Heart left ventricle (tissue), 16 donors: ENCODE measurements at regions not wholly inside any gene's neighbourhood (a gene's known extent, or its start where the extent isn't known, plus 50 kb on each side); places are given as distances from the start of the nearest gene placed in this dataset.

Source experiments
- ATAC-seq, 4 donors: fragments of 200-7000 bp; cut with Tn5 transposase; one replicate each; pipeline ENCODE4 v1.9.1; 2020 to 2022; ENCODE audit warnings: moderate library complexity in 4 of 4, mild to moderate bottlenecking in 3 of 4, moderate number of reproducible peaks in 1 of 4
- DNase-seq, 5 donors: peaks; one replicate each; pipeline ENCODE4 v3.0.0-alpha.2; 2020
- H3K27ac ChIP-seq, 12 donors: fragments of 200-600 bp; sonication (generic) in 4 of 12; one replicate each; pipeline versions ENCODE4 v1.5.0 to v1.8.0; 2016 to 2022; ENCODE audit warnings: mild to moderate bottlenecking in 2 of 12
- H3K27me3 ChIP-seq, 9 donors: fragments of 200-600 bp; sonication (generic) in 2 of 9; one replicate each; pipeline versions ENCODE4 v1.5.1 to v1.8.0; 2016 to 2022; ENCODE audit warnings: mild to moderate bottlenecking in 3 of 9
- H3K36me3 ChIP-seq, 9 donors: fragments of 200-600 bp; sonication (generic) in 2 of 9; one replicate each; pipeline versions ENCODE4 v1.5.0 to v1.8.0; 2018 to 2022; ENCODE audit warnings: mild to moderate bottlenecking in 2 of 9
- H3K4me1 ChIP-seq, 12 donors: fragments of 200-600 bp; sonication (generic) in 4 of 12; one replicate each; pipeline versions ENCODE4 v1.5.0 to v1.8.0; 2016 to 2022; ENCODE audit warnings: mild to moderate bottlenecking in 3 of 12
- H3K4me3 ChIP-seq, 12 donors: fragments of 200-600 bp; sonication (generic) in 4 of 12; one replicate each; pipeline versions ENCODE4 v1.5.0 to v1.8.0; 2017 to 2022; ENCODE audit warnings: mild to moderate bottlenecking in 9 of 12, moderate library complexity in 4 of 12
- H3K9me3 ChIP-seq, 12 donors: fragments of 200-600 bp; sonication (generic) in 4 of 12; one replicate each; pipeline versions ENCODE4 v1.5.0 to v1.8.0; 2016 to 2022; ENCODE audit warnings: mild to moderate bottlenecking in 1 of 12
- CTCF ChIP-seq, 12 donors: fragments of 200-600 bp; sonication (generic) in 4 of 12; IDR thresholded peaks; one replicate each; pipeline versions ENCODE4 v1.5.0 to v1.8.0; 2018 to 2022; ENCODE audit warnings: antibody characterized with exemption in 12 of 12, mild to moderate bottlenecking in 5 of 12
- POLR2A ChIP-seq, 2 donors: fragments of 450-650 bp; IDR thresholded peaks; one replicate each; pipeline ENCODE4 v1.6.1; 2017; ENCODE audit warnings: antibody characterized with exemption in 2 of 2, mild to moderate bottlenecking in 2 of 2, moderate library complexity in 2 of 2
- WGBS, 4 donors: extraction: QIAGEN DNeasy Blood & Tissue Kit in 2 of 4; methylation state at CpG; one replicate each; pipeline versions ENCODE4 v1.1.5 to v1.1.7; 2013 to 2018; 5-methylcytosine and 5-hydroxymethylcytosine counted together
- intact Hi-C, 10 donors: fragments of 100-400 bp; cut with DNase I; formaldehyde crosslinking; loops; one replicate each; pipeline versions ENCODE4 v1.11.1 to v1.14.2; 2022
- donor health status: ischemic (EF 13 %, LVEDD 7.1; RV severe dilation, severe dysfunction).
- donor health status: healthy with polysubstance abuse.
- donor health status: DM: no; HTN: yes; CAD: no.
- donor health status: DM: no; HTN: no; CAD: no.
- donor health status: ischemic (EF 25% LVEDD 6.9; RV normal size, moderate dysfunction).
- donor health status: ischemic (EF 25% LVEDD 5.7; RV mildly dilated, moderate dysfunction).
- donor health status: healthy.
- donor health status: DM: yes; HTN: yes; CAD: no.
- donor health status: ischemic (EF 35%, LVEDD 5.7; RV mildly dilated, moderate dysfunction).
- donor health status: nonischemic (EF 11% LVEDD 7.7; RV severe dilation, severe dysfunction).
- donor health status: DM: yes; HTN: yes; CAD: no.
- donor health status: PGD.
- donor health status: ischemic (EF 29% LVEDD 5.4; RV normal size, mild dysfunction).
- donor health status: nonischemic (EF 23%, LVEDD 6.1; RV moderate dilation, normal function).

- H3K9me3 ChIP-seq: peaks cover 0 to 14% (median 0%) of the 10 kb centered on the region in 12 donors
- no peaks in the 10 kb centered on the region for H3K4me1 ChIP-seq
- H3K27ac ChIP-seq: no peak overlapping the region
- DNase-seq: no peak
- intact Hi-C loops: no loop called here
- H3K27me3 ChIP-seq: no peaks in the 10 kb centered on the region
- TF ChIP-seq CTCF (IDR thresholded peaks at IDR 0.05) (no peak), POLR2A (IDR thresholded peaks at IDR 0.05) (no peak)
- ATAC-seq: no peak
- H3K36me3 ChIP-seq: no peaks in the 10 kb centered on the region
- no peak overlapping the region for H3K4me3 ChIP-seq
Observed at GRCh38 chr2:51559026-51559425, 527.1 kb upstream of the NRXN1 start.

GRCh38 chr2:51553476-51553875, 521.5 kb upstream of the NRXN1 start:
- Histone ChIP-seq H3K9me3 (peaks cover 0 to 4% (median 0%) of the 10 kb centered on the region in 12 donors), H3K27me3 (no peaks in the 10 kb centered on the region), H3K36me3 (no peaks in the 10 kb centered on the region), H3K4me1 (no peaks in the 10 kb centered on the region), H3K27ac (no peak overlapping the region), H3K4me3 (no peak overlapping the region)
- no peak for DNase-seq
- ATAC-seq: no peak
- WGBS, 4 donors: 85 to 90% (median 86%) methylated on average over 2 of the region's 2 CpGs
- TF ChIP-seq POLR2A (IDR thresholded peaks at IDR 0.05) (no peak), CTCF (IDR thresholded peaks at IDR 0.05) (no peak)
- intact Hi-C loops: no loop called here

- TF ChIP-seq POLR2A (IDR thresholded peaks at IDR 0.05) (no peak), CTCF (IDR thresholded peaks at IDR 0.05) (no peak)
- Histone ChIP-seq H3K36me3 (no peaks in the 10 kb centered on the region), H3K4me1 (no peaks in the 10 kb centered on the region), H3K9me3 (peaks cover 0 to 33% (median 9%) of the 10 kb centered on the region in 12 donors), H3K4me3 (no peak overlapping the region), H3K27ac (no peak overlapping the region), H3K27me3 (no peaks in the 10 kb centered on the region)
- 65 to 74% (median 70%) methylated on average over 2 of the region's 2 CpGs for WGBS, 4 donors
- intact Hi-C loops: no loop called here
- no peak for ATAC-seq
- no peak for DNase-seq
Observed at GRCh38 chr2:51535763-51536162, 503.8 kb upstream of the NRXN1 start.

- Histone ChIP-seq H3K27me3 (no peaks in the 10 kb centered on the region), H3K27ac (no peak overlapping the region), H3K4me3 (no peak overlapping the region), H3K4me1 (no peaks in the 10 kb centered on the region), H3K9me3 (peaks cover 0 to 36% (median 9%) of the 10 kb centered on the region in 12 donors), H3K36me3 (no peaks in the 10 kb centered on the region)
- TF ChIP-seq POLR2A (IDR thresholded peaks at IDR 0.05): no peak
- TF ChIP-seq CTCF (IDR thresholded peaks at IDR 0.05): no peak
- 87 to 94% (median 91%) methylated on average over 3 of the region's 3 CpGs for WGBS, 4 donors
- DNase-seq (no peak), ATAC-seq (no peak)
- intact Hi-C loops: no loop called here
Observed at GRCh38 chr2:51534166-51534565, 502.2 kb upstream of the NRXN1 start.
